Nephron progenitor cell (in vitro differentiated cells): ENCODE measurements at regions not wholly inside any gene's neighbourhood (a gene's known extent, or its start where the extent isn't known, plus 50 kb on each side); places are given as distances from the start of the nearest gene placed in this dataset.

ENCODE experiments used
- DNase-seq: peaks from one replicate; pipeline ENCODE4 v3.0.0; 2021
- H3K27ac Mint-ChIP-seq: 2 replicates; pipeline ENCODE4 v1.8.0; 2021; ENCODE audit warnings: mild to moderate bottlenecking, moderate library complexity, mixed read lengths
- H3K27me3 Mint-ChIP-seq: 2 replicates; pipeline ENCODE4 v1.8.0; 2021; ENCODE audit warnings: mild to moderate bottlenecking, low read depth, mixed read lengths; ENCODE audit not compliant: poor library complexity
- H3K36me3 Mint-ChIP-seq: 2 replicates; pipeline ENCODE4 v1.8.0; 2021; ENCODE audit warnings: low read depth, mixed read lengths
- H3K4me1 Mint-ChIP-seq: 2 replicates; pipeline ENCODE4 v1.8.0; 2021; ENCODE audit warnings: mixed read lengths
- H3K4me3 Mint-ChIP-seq: 2 replicates; pipeline ENCODE4 v1.8.0; 2021; ENCODE audit warnings: mild to moderate bottlenecking, moderate library complexity, mixed read lengths
- H3K9me3 Mint-ChIP-seq: 2 replicates; pipeline ENCODE4 v1.8.0; 2021; ENCODE audit warnings: mild to moderate bottlenecking, moderate library complexity, mixed read lengths
- TF ChIP-seq, protein P1 (sequence below): fragments of 200-600 bp; sonication (generic); IDR thresholded peaks from 2 replicates; pipeline ENCODE4 v1.5.0; 2021; ENCODE audit warnings: antibody characterized with exemption

DNA sequence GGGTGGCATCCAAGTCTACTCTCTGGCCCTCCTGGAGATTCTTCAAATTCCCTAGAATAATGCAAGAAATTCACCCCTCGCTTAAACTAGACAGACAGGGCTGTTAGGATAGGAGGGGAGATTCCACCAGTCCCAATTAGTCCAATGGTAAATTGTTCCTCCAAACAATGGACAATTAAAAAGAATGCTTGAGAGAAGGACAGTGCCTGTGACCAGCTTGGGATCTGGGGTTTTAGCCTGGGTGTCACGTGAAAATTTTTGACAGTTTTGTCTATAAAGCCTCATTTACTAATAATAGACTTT lies 177.7 kb upstream of the RAB4A start:
- no peaks in the 10 kb centered on the region for H3K36me3 Mint-ChIP-seq
- H3K4me1 Mint-ChIP-seq: peaks cover 61% of the 10 kb centered on the region
- TF ChIP-seq, protein P1, sequence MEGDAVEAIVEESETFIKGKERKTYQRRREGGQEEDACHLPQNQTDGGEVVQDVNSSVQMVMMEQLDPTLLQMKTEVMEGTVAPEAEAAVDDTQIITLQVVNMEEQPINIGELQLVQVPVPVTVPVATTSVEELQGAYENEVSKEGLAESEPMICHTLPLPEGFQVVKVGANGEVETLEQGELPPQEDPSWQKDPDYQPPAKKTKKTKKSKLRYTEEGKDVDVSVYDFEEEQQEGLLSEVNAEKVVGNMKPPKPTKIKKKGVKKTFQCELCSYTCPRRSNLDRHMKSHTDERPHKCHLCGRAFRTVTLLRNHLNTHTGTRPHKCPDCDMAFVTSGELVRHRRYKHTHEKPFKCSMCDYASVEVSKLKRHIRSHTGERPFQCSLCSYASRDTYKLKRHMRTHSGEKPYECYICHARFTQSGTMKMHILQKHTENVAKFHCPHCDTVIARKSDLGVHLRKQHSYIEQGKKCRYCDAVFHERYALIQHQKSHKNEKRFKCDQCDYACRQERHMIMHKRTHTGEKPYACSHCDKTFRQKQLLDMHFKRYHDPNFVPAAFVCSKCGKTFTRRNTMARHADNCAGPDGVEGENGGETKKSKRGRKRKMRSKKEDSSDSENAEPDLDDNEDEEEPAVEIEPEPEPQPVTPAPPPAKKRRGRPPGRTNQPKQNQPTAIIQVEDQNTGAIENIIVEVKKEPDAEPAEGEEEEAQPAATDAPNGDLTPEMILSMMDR: no peak
- no peak for DNase-seq
- H3K27me3 Mint-ChIP-seq: peaks cover 16% of the 10 kb centered on the region
- no peak overlapping the region for H3K4me3 Mint-ChIP-seq
- H3K27ac Mint-ChIP-seq: no peak overlapping the region
- peaks cover 12% of the 10 kb centered on the region for H3K9me3 Mint-ChIP-seq

DNA sequence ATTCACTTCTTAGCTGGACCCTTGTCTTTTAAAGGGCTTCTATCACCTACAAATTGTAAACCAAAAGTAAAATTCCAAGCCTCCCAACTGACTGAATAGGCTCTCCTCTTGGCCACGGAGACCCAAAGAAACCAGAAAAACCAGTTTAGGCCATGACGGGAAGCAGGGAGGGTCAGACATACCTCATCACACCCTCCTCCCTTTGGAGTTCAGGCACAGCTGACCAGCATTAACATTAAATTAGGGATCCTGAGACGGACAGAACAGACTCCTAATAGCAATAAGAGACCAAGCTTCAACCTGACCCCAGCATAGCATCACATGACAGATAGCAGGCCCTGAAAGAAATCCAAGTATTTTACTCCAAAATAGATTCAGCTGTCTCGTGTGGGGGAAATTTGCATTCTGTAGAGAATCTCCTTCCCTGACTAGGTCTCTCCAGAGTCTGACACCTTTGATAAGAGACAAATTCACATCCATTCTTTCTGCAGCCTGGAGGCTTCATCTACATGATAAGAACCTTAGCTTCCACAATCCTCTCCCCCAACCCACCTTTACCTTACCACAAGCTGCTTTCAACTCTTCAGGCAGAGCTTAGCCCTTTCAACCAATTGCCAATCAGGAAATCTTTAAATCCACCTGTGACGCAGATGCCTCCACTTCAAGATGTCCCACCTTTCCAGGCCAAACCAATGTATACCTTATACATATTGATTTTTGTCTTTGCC lies 177.1 kb upstream of the RAB4A start:
- H3K4me1 Mint-ChIP-seq: peaks cover 61% of the 10 kb centered on the region
- peaks cover 15% of the 10 kb centered on the region for H3K27me3 Mint-ChIP-seq
- TF ChIP-seq, protein P1: no peak
- H3K9me3 Mint-ChIP-seq: peaks cover 12% of the 10 kb centered on the region
- H3K36me3 Mint-ChIP-seq: no peaks in the 10 kb centered on the region
- no peak overlapping the region for H3K27ac Mint-ChIP-seq
- DNase-seq: no peak
- no peak overlapping the region for H3K4me3 Mint-ChIP-seq

DNA sequence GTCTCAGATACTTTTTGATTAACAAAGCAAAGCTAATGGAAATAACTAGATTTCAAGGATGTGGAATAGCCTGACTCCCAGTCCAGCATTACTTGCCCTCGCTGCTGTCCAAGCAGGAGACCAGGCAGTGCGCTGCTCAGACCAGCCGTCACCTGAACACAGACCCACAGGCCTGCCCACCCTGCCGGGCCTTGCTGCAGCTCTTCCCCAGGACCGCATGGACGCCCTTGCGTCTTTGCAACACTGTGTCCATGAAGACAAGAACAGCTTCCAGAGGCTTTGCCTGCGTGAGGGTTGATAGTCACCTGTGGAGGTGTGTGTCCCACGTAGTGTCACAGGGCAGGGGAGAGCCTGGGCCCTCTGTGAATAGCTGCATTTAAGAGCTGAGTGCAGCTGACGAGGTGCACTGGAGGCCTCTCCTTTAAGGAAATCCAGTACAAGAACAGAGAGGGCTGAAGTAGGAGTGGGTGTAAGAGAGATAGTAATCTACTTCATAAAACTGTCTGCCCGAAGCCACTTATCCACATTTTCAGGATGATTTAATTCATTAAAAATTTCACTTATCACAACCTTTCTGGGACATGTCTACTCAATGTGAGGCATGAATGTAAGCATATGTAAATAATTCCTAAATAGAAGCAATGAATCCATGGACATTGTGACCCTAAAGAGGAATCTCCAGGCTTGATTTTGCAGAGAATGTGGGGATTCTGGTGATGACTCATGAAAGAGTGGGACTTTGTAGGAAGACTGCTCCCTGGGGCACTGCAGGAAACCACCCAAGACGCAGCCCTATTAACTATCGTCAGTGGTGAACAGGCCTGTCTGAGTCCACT lies 176.2 kb upstream of the RAB4A start:
- Mint-ChIP-seq H3K9me3 (peaks cover 12% of the 10 kb centered on the region), H3K27me3 (peaks cover 12% of the 10 kb centered on the region), H3K4me1 (peaks cover 61% of the 10 kb centered on the region), H3K4me3 (no peak overlapping the region), H3K27ac (peak overlapping the region; percentile 77), H3K36me3 (no peaks in the 10 kb centered on the region)
- TF ChIP-seq, protein P1: no peak
- no peak for DNase-seq

DNA sequence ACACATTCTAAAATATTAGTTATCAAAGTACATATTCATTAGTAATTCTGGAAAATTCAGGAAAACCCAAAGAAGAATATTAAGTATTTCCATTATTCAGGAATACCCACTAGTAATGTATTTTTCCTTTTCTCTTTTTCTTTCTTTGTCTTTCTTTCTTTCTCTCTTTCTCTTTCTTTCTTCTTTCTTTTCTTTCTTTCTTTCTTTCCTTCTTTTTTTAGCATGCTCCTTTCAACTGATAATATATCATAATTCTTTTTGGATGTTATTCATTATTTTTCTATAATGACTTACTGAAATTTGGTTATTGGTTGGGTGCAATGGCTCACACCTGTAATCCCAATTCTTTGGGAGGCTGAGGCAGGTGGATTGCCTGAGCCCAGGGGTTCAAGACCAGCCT lies 175.6 kb upstream of the RAB4A start:
- TF ChIP-seq, protein P1: no peak
- no peaks in the 10 kb centered on the region for H3K36me3 Mint-ChIP-seq
- no peak for DNase-seq
- H3K27ac Mint-ChIP-seq: no peak overlapping the region
- peaks cover 10% of the 10 kb centered on the region for H3K27me3 Mint-ChIP-seq
- H3K4me3 Mint-ChIP-seq: no peak overlapping the region
- peaks cover 12% of the 10 kb centered on the region for H3K9me3 Mint-ChIP-seq
- peaks cover 62% of the 10 kb centered on the region for H3K4me1 Mint-ChIP-seq

DNA sequence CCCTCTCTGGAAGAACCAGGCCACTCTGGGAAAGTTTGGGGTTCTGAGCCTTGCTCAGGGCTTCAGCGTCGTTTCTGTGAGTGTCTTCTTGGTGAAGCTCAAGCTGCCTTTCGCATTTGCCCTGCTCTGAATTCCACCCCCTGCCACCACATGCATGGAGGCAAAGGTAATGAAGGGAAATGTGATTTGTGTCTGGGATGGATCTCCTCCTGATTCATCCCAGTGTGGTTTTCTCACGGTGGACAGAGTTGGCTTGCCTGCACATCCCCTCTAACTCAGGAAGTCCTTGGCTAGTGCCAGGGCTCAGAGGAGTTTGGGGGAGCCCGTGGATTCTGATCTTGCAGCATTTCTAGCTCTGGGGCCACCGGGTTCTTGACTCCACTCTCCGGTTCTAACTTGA lies 173.6 kb upstream of the RAB4A start:
- no peaks in the 10 kb centered on the region for H3K36me3 Mint-ChIP-seq
- peaks cover 62% of the 10 kb centered on the region for H3K4me1 Mint-ChIP-seq
- no peak overlapping the region for H3K27ac Mint-ChIP-seq
- DNase-seq: no peak
- peaks cover 12% of the 10 kb centered on the region for H3K27me3 Mint-ChIP-seq
- TF ChIP-seq, protein P1: no peak
- H3K4me3 Mint-ChIP-seq: no peak overlapping the region
- peaks cover 12% of the 10 kb centered on the region for H3K9me3 Mint-ChIP-seq

DNA sequence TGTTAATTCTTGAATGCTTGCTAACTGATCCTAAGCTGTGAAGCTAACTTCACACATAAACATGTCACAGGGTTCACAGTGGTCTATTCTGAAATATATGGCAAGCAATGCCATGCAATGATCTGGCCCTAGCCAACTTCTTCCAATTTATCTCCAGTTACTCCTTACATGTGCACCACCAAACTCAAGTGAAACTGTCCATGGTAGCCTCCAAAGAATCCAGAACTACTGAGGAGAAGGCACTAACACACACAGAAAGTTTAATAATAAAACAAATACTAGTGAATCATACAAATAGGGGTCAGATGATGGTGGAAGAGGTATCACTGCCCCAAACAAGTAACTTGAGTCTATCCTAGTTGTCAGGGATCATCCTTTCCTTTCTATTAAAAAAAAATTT lies 172.6 kb upstream of the RAB4A start:
- TF ChIP-seq, protein P1: no peak
- no peak for DNase-seq
- Mint-ChIP-seq H3K9me3 (peaks cover 12% of the 10 kb centered on the region), H3K4me1 (peaks cover 56% of the 10 kb centered on the region), H3K27me3 (peaks cover 12% of the 10 kb centered on the region), H3K36me3 (no peaks in the 10 kb centered on the region), H3K27ac (no peak overlapping the region), H3K4me3 (no peak overlapping the region)
